Smooth muscle cell (in vitro differentiated cells): ENCODE measurements at regions not wholly inside any gene's neighbourhood (a gene's known extent, or its start where the extent isn't known, plus 50 kb on each side); places are given as distances from the start of the nearest gene placed in this dataset.
"Not testable (repeated sequence)": the region's sequence is repeated elsewhere in the genome, so short reads cannot be mapped to it uniquely, and the experiment has no call there.

Source experiments
- DNase-seq: peaks from one replicate; lab custom pipeline; 2025; ENCODE audit not compliant: unreplicated experiment; lab: John Stamatoyannopoulos, UW
- H2AFZ ChIP-seq: fragments of 200-600 bp; sonication (generic); 2 replicates; pipeline ENCODE4 v1.6.0; 2016; ENCODE audit warnings: antibody characterized with exemption, low read depth, mild to moderate bottlenecking
- H3F3A ChIP-seq: fragments of 200-600 bp; sonication (generic); 2 replicates; pipeline ENCODE4 v1.6.0; 2017; ENCODE audit warnings: antibody characterized with exemption, low read depth
- H3K27ac ChIP-seq: fragments of 200-600 bp; sonication (generic); 2 replicates; pipeline ENCODE4 v1.5.1; 2016; ENCODE audit warnings: low read depth, mild to moderate bottlenecking
- H3K27me3 ChIP-seq: fragments of 200-600 bp; sonication (generic); 2 replicates; pipeline ENCODE4 v1.6.1; 2016; ENCODE audit warnings: low read depth, mild to moderate bottlenecking
- H3K36me3 ChIP-seq: fragments of 200-600 bp; sonication (generic); 2 replicates; pipeline ENCODE4 v1.5.1; 2016; ENCODE audit warnings: low read depth
- H3K4me1 ChIP-seq: fragments of 200-600 bp; sonication (generic); 2 replicates; pipeline ENCODE4 v1.5.1; 2016; ENCODE audit warnings: low read depth
- H3K4me2 ChIP-seq: fragments of 200-600 bp; sonication (generic); 2 replicates; pipeline ENCODE4 v1.6.0; 2016; ENCODE audit warnings: mild to moderate bottlenecking
- H3K4me3 ChIP-seq: fragments of 200-600 bp; sonication (generic); 2 replicates; pipeline ENCODE4 v1.5.1; 2016; ENCODE audit warnings: mild to moderate bottlenecking
- H3K79me2 ChIP-seq: fragments of 200-600 bp; sonication (generic); 2 replicates; pipeline ENCODE4 v1.6.0; 2016; ENCODE audit warnings: low read depth, mild to moderate bottlenecking
- H3K9ac ChIP-seq: fragments of 200-600 bp; sonication (generic); 2 replicates; pipeline ENCODE4 v1.6.0; 2016; ENCODE audit warnings: low read depth
- H3K9me3 ChIP-seq: fragments of 200-600 bp; sonication (generic); replicated peaks from 2 replicates; pipeline ENCODE4 v1.5.1; 2016; ENCODE audit warnings: low read depth
- H4K20me1 ChIP-seq: fragments of 200-600 bp; sonication (generic); 2 replicates; pipeline ENCODE4 v1.6.0; 2016; ENCODE audit warnings: low read depth
- CTCF ChIP-seq: fragments of 200-600 bp; sonication (generic); IDR thresholded peaks from 2 replicates; pipeline ENCODE4 v1.5.1; 2017; ENCODE audit warnings: borderline replicate concordance, mild to moderate bottlenecking, antibody characterized with exemption; ENCODE audit not compliant: insufficient read depth, poor library complexity, severe bottlenecking
- WGBS: methylation state at CpG from one replicate; pipeline ENCODE4 v1.1.7; 2016; ENCODE audit warnings: low lambda C conversion rate; 5-methylcytosine and 5-hydroxymethylcytosine counted together

GRCh38 chr7:80298201-80298600 lies 163.6 kb downstream of the GNAI1 start:
- H3K4me1 ChIP-seq = no peaks in the 10 kb centered on the region
- H3F3A ChIP-seq = no peaks in the 10 kb centered on the region
- no peak overlapping the region for H3K27ac ChIP-seq
- H3K27me3 ChIP-seq = no peaks in the 10 kb centered on the region
- DNase-seq = no peak
- H2AFZ ChIP-seq = peak overlapping the region; percentile 41
- H3K4me3 ChIP-seq = no peak overlapping the region
- no peaks in the 10 kb centered on the region for H4K20me1 ChIP-seq
- no peak for TF ChIP-seq CTCF
- H3K36me3 ChIP-seq = no peaks in the 10 kb centered on the region
- H3K79me2 ChIP-seq = no peaks in the 10 kb centered on the region
- H3K4me2 ChIP-seq = no peak overlapping the region
- no peak overlapping the region for H3K9ac ChIP-seq
- no peaks in the 10 kb centered on the region for H3K9me3 ChIP-seq

GRCh38 chr7:80294346-80294745 lies 159.7 kb downstream of the GNAI1 start:
- Histone ChIP-seq H3K4me2 (peak overlapping the region; percentile 21), H3K27ac (peak overlapping the region; percentile 64), H3K36me3 (no peaks in the 10 kb centered on the region), H3K79me2 (no peaks in the 10 kb centered on the region), H3K27me3 (no peaks in the 10 kb centered on the region), H4K20me1 (no peaks in the 10 kb centered on the region), H3K4me3 (no peak overlapping the region), H2AFZ (no peak overlapping the region), H3F3A (no peaks in the 10 kb centered on the region), H3K9me3 (no peaks in the 10 kb centered on the region), H3K9ac (no peak overlapping the region), H3K4me1 (no peaks in the 10 kb centered on the region)
- DNase-seq = no peak
- no peak for TF ChIP-seq CTCF

GRCh38 chr7:80292634-80293033 lies 158.0 kb downstream of the GNAI1 start:
- not testable (repeated sequence) for H3F3A ChIP-seq, DNase-seq, H3K4me2 ChIP-seq, H3K4me3 ChIP-seq, H3K9ac ChIP-seq, H2AFZ ChIP-seq, H3K79me2 ChIP-seq, H3K4me1 ChIP-seq, H3K27me3 ChIP-seq, H4K20me1 ChIP-seq, H3K9me3 ChIP-seq, H3K27ac ChIP-seq, H3K36me3 ChIP-seq
- WGBS = 86% methylated on average over 3 of the region's 3 CpGs

- H3F3A ChIP-seq = peaks cover 16% of the 10 kb centered on the region
- peaks cover 8% of the 10 kb centered on the region for H3K4me1 ChIP-seq
- H3K27me3 ChIP-seq = no peaks in the 10 kb centered on the region
- WGBS = 58% methylated on average over 4 of the region's 4 CpGs
- TF ChIP-seq CTCF = peak; percentile 7
- no peaks in the 10 kb centered on the region for H4K20me1 ChIP-seq
- H3K9me3 ChIP-seq = no peaks in the 10 kb centered on the region
- H3K36me3 ChIP-seq = no peaks in the 10 kb centered on the region
- H3K79me2 ChIP-seq = no peaks in the 10 kb centered on the region
- no peak overlapping the region for H2AFZ ChIP-seq
- H3K9ac ChIP-seq = peak overlapping the region; percentile 41
- H3K4me2 ChIP-seq = no peak overlapping the region
- DNase-seq = no peak
- no peak overlapping the region for H3K4me3 ChIP-seq
- H3K27ac ChIP-seq = peak overlapping the region; percentile 86
Measured at GRCh38 chr7:80288175-80289122, 153.8 kb downstream of the GNAI1 start.
